GM19452 (cell line): ENCODE measurements at regions not wholly inside any gene's neighbourhood (a gene's known extent, or its start where the extent isn't known, plus 50 kb on each side); places are given as distances from the start of the nearest gene placed in this dataset.
"Not testable (repeated sequence)": the region's sequence is repeated elsewhere in the genome, so short reads cannot be mapped to it uniquely, and the experiment has no call there.

Source experiments
- ATAC-seq: cut with Tn5 transposase; IDR thresholded peaks from one replicate; pipeline ENCODE4 v1.9.1; 2021; ENCODE audit not compliant: unreplicated experiment

- no peak for ATAC-seq
Observed at GRCh38 chr7:114364151-114364550, 50.5 kb upstream of the FOXP2 start.

GRCh38 chr7:114363292-114363691 lies 51.3 kb upstream of the FOXP2 start:
- ATAC-seq, result no peak

GRCh38 chr7:114358911-114359310 lies 55.7 kb upstream of the FOXP2 start:
- ATAC-seq, result no peak

- ATAC-seq, result no peak
Observed at GRCh38 chr7:114356133-114356532, 58.5 kb upstream of the FOXP2 start.

- no peak for ATAC-seq
Observed at GRCh38 chr7:114354306-114354705, 60.3 kb upstream of the FOXP2 start.

- ATAC-seq, result no peak
Observed at GRCh38 chr7:114345494-114345893, 69.1 kb upstream of the FOXP2 start.

- no peak for ATAC-seq
Observed at GRCh38 chr7:114343949-114344708, 70.5 kb upstream of the FOXP2 start.

GRCh38 chr7:114342431-114343179 lies 72.0 kb upstream of the FOXP2 start:
- no peak for ATAC-seq

GRCh38 chr7:114341648-114342047 lies 73.0 kb upstream of the FOXP2 start:
- ATAC-seq, result no peak

GRCh38 chr7:114334989-114335388 lies 79.6 kb upstream of the FOXP2 start:
- no peak for ATAC-seq

- not testable (repeated sequence) for ATAC-seq
Observed at GRCh38 chr7:114329458-114329857, 85.2 kb upstream of the FOXP2 start.

- ATAC-seq, result no peak
Observed at GRCh38 chr7:114317450-114318098, 97.0 kb upstream of the FOXP2 start.

GRCh38 chr7:114312649-114313048 lies 102.0 kb upstream of the FOXP2 start:
- ATAC-seq, result no peak

GRCh38 chr7:114310345-114311110 lies 104.1 kb upstream of the FOXP2 start:
- ATAC-seq, result no peak

GRCh38 chr7:114309729-114310128 lies 104.9 kb upstream of the FOXP2 start:
- ATAC-seq, result no peak

- ATAC-seq, result no peak
Observed at GRCh38 chr7:114303301-114303700, 111.3 kb upstream of the FOXP2 start.

GRCh38 chr7:114302858-114303257 lies 111.8 kb upstream of the FOXP2 start:
- no peak for ATAC-seq

- no peak for ATAC-seq
Observed at GRCh38 chr7:114298011-114298410, 116.6 kb upstream of the FOXP2 start.

GRCh38 chr7:114297121-114297520 lies 117.5 kb upstream of the FOXP2 start:
- no peak for ATAC-seq

- no peak for ATAC-seq
Observed at GRCh38 chr7:114295522-114295921, 119.1 kb upstream of the FOXP2 start.

GRCh38 chr7:114294036-114294435 lies 120.6 kb upstream of the FOXP2 start:
- no peak for ATAC-seq
